Gastrocnemius medialis (tissue), 4 donors: ENCODE measurements at regions not wholly inside any gene's neighbourhood (a gene's known extent, or its start where the extent isn't known, plus 50 kb on each side); places are given as distances from the start of the nearest gene placed in this dataset.
A peak's percentile ranks its signal among the peaks of the same experiment; 100 is the strongest.

Experiments used
- ATAC-seq, 2 donors: fragments of 150-250 bp; one replicate each; pipeline ENCODE4 v1.9.1; 2016
- DNase-seq, 2 donors: peaks; one replicate each; pipeline ENCODE4 v3.0.0-alpha.2; 2019
- H3K27ac ChIP-seq, 4 donors: fragments of 200-600 bp; sonication (generic); 1 replicate in 1 of 4; 2 replicates in 3 of 4; pipeline ENCODE4 v1.5.1; 2016 to 2018; ENCODE audit warnings: mild to moderate bottlenecking in 2 of 4, moderate library complexity in 1 of 4
- H3K27me3 ChIP-seq, 3 donors: fragments of 200-600 bp; sonication (generic) in 2 of 3; 1 replicate in 1 of 3; 2 replicates in 2 of 3; pipeline versions ENCODE4 v1.5.1 to v1.6.0; 2016 to 2019; ENCODE audit warnings: mild to moderate bottlenecking in 1 of 3, moderate library complexity in 1 of 3
- H3K36me3 ChIP-seq, 2 donors: fragments of 200-600 bp; sonication (generic) in 1 of 2; one replicate each; pipeline ENCODE4 v1.5.1; 2017 to 2018
- H3K4me1 ChIP-seq, 2 donors: fragments of 200-600 bp; sonication (generic) in 1 of 2; one replicate each; pipeline ENCODE4 v1.5.1; 2016 to 2017; ENCODE audit warnings: mild to moderate bottlenecking in 2 of 2
- H3K4me3 ChIP-seq, 4 donors: fragments of 200-600 bp; sonication (generic) in 3 of 4; 1 replicate in 1 of 4; 2 replicates in 3 of 4; pipeline ENCODE4 v1.5.1; 2016 to 2019; ENCODE audit warnings: mild to moderate bottlenecking in 2 of 4
- H3K9me3 ChIP-seq, 3 donors: fragments of 200-600 bp; sonication (generic) in 2 of 3; 1 replicate in 1 of 3; 2 replicates in 2 of 3; pipeline ENCODE4 v1.5.1; 2016 to 2019
- POLR2A ChIP-seq, 2 donors: fragments of 450-650 bp; IDR thresholded peaks; one replicate each; pipeline ENCODE4 v1.6.1; 2017; ENCODE audit warnings: antibody characterized with exemption in 2 of 2, mild to moderate bottlenecking in 2 of 2, moderate library complexity in 2 of 2
- in situ Hi-C, 4 donors: fragments of 200-750 bp; cut with MboI; loops; one replicate each; pipeline versions ENCODE4 v1.15.0 to v1.8.0; 2017; ENCODE audit warnings: low sequenced_read_pairs in 4 of 4
- intact Hi-C: fragments of 100-400 bp; cut with DNase I; formaldehyde crosslinking; loops from one replicate; pipeline ENCODE4 v1.15.1; 2023; ENCODE audit warnings: low total_unique reads
- TF ChIP-seq, protein P1 (sequence below), 5 experiments: fragments of 450-650 bp in 3 of 5; fragments of 200-600 bp in 2 of 5; sonication (generic) in 2 of 5; IDR thresholded peaks in 4 of 5; conservative IDR thresholded peaks in 1 of 5; 1 replicate in 4 of 5; 2 replicates in 1 of 5; pipeline ENCODE4 v1.5.1; 2016 to 2019; ENCODE audit warnings: antibody characterized with exemption in 5 of 5, mild to moderate bottlenecking in 3 of 5, moderate library complexity in 3 of 5

- Histone ChIP-seq H3K4me3 (no peak overlapping the region), H3K27ac (no peak overlapping the region), H3K4me1 (peaks cover 23 to 25% of the 10 kb centered on the region in 2 donors), H3K9me3 (no peaks in the 10 kb centered on the region), H3K36me3 (no peaks in the 10 kb centered on the region), H3K27me3 (no peaks in the 10 kb centered on the region)
- intact Hi-C loops = no loop called here
- TF ChIP-seq, protein P1, sequence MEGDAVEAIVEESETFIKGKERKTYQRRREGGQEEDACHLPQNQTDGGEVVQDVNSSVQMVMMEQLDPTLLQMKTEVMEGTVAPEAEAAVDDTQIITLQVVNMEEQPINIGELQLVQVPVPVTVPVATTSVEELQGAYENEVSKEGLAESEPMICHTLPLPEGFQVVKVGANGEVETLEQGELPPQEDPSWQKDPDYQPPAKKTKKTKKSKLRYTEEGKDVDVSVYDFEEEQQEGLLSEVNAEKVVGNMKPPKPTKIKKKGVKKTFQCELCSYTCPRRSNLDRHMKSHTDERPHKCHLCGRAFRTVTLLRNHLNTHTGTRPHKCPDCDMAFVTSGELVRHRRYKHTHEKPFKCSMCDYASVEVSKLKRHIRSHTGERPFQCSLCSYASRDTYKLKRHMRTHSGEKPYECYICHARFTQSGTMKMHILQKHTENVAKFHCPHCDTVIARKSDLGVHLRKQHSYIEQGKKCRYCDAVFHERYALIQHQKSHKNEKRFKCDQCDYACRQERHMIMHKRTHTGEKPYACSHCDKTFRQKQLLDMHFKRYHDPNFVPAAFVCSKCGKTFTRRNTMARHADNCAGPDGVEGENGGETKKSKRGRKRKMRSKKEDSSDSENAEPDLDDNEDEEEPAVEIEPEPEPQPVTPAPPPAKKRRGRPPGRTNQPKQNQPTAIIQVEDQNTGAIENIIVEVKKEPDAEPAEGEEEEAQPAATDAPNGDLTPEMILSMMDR (IDR thresholded peaks at IDR 0.05 in 4 of 5, conservative IDR thresholded peaks at IDR 0.05 in 1 of 5) = no peak
- no peak for TF ChIP-seq POLR2A (IDR thresholded peaks at IDR 0.05)
- DNase-seq (no peak), ATAC-seq (no peak)
- in situ Hi-C loops = no loop called here
These were observed 92.8 kb upstream of the GALNT15 start for GRCh38 chr3:16081661-16082060.

DNA sequence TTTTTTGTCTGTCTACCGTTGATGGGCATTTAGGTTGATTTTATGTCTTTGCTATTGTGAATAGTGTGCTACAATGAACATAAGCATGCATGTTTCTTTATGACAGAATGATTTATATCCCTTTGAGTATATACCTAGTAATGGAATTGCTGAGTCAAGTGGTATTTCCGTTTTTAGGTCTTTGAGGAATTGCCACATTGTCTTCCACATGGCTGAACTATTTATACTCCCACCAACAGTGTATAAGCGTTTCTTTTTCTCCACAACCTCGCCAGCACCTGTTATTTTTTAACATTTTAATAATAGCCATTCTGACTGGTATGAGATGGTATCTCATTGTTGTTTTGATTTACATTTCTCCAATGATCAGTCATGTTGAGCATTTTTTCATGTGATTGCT, 89.6 kb upstream of the GALNT15 start:
- intact Hi-C loops = no loop called here
- ATAC-seq = peak in 1 of 2 donors; percentile 9
- H3K9me3 ChIP-seq = no peaks in the 10 kb centered on the region
- H3K36me3 ChIP-seq = no peaks in the 10 kb centered on the region
- in situ Hi-C loops = no loop called here
- no peak for TF ChIP-seq POLR2A (IDR thresholded peaks at IDR 0.05)
- TF ChIP-seq, protein P1 (IDR thresholded peaks at IDR 0.05 in 4 of 5, conservative IDR thresholded peaks at IDR 0.05 in 1 of 5) = no peak
- H3K27ac ChIP-seq = peak overlapping the region; percentile 65 to 73 (median 66)
- no peak for DNase-seq
- peaks cover 20 to 27% of the 10 kb centered on the region in 2 donors for H3K4me1 ChIP-seq
- H3K27me3 ChIP-seq = no peaks in the 10 kb centered on the region
- H3K4me3 ChIP-seq = peak overlapping the region in 1 of 4 donors; percentile 23

DNA sequence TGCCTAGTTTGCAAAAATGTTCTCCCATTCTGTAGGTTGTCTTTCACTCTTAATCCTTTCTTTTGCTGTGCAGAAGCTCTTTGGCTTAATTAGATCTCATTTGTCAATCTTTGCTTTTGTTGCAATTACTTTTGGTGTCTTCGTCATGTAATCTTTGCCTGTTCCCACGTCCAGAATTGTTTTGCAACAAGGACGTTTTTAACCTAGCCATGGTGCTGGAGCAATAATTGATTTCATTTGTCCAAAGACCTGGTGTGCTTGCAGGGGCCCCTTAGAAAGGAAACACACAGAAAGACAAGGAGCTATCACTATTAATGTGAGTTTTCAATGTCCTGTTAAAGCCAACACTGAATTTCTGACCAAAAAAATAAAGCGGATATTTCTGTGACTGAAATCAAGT, 89.1 kb upstream of the GALNT15 start:
- peak; percentile 57 to 65 for ATAC-seq

GRCh38 chr3:16085884-16086608, 88.4 kb upstream of the GALNT15 start:
- no peaks in the 10 kb centered on the region for H3K9me3 ChIP-seq
- intact Hi-C loops (no loop called here), in situ Hi-C loops (no loop called here)
- DNase-seq = peak; percentile 39 to 60
- peak; percentile 32 to 62 for ATAC-seq
- peak overlapping the region; percentile 65 to 73 (median 66) for H3K27ac ChIP-seq
- H3K36me3 ChIP-seq = no peaks in the 10 kb centered on the region
- TF ChIP-seq, protein P1 (IDR thresholded peaks at IDR 0.05 in 4 of 5, conservative IDR thresholded peaks at IDR 0.05 in 1 of 5) = no peak
- TF ChIP-seq POLR2A (IDR thresholded peaks at IDR 0.05) = no peak
- no peaks in the 10 kb centered on the region for H3K27me3 ChIP-seq
- peaks cover 25 to 39% of the 10 kb centered on the region in 2 donors for H3K4me1 ChIP-seq
- peak overlapping the region in 2 of 4 donors; percentile 7 to 23 for H3K4me3 ChIP-seq

More for the DNA sequence above, 89.1 kb upstream of the GALNT15 start:
- intact Hi-C loops (no loop called here), in situ Hi-C loops (no loop called here)
- peaks cover 23 to 33% of the 10 kb centered on the region in 2 donors for H3K4me1 ChIP-seq
- no peak for DNase-seq
- peak overlapping the region in 2 of 4 donors; percentile 7 to 23 for H3K4me3 ChIP-seq
- no peaks in the 10 kb centered on the region for H3K27me3 ChIP-seq
- peak overlapping the region; percentile 65 to 73 (median 66) for H3K27ac ChIP-seq
- TF ChIP-seq, protein P1 (IDR thresholded peaks at IDR 0.05 in 4 of 5, conservative IDR thresholded peaks at IDR 0.05 in 1 of 5) = no peak
- no peak for TF ChIP-seq POLR2A (IDR thresholded peaks at IDR 0.05)
- H3K9me3 ChIP-seq = no peaks in the 10 kb centered on the region
- H3K36me3 ChIP-seq = no peaks in the 10 kb centered on the region
